ENCODE measurements at regions not wholly inside any gene's neighbourhood (a gene's known extent, or its start where the extent isn't known, plus 50 kb on each side); places are given as distances from the start of the nearest gene placed in this dataset.
"Not testable (repeated sequence)": the region's sequence is repeated elsewhere in the genome, so short reads cannot be mapped to it uniquely, and the experiment has no call there.

- not testable (repeated sequence) for TF ChIP-seq CTCF, EP300 (IDR thresholded peaks at IDR 0.05)
Measured at GRCh38 chr13:63444225-63444624, 2028.6 kb upstream of the PCDH20 start.

All from esophagus muscularis mucosa (tissue), 3 donors.